ENCODE measurements at regions not wholly inside any gene's neighbourhood (a gene's known extent, or its start where the extent isn't known, plus 50 kb on each side); places are given as distances from the start of the nearest gene placed in this dataset.

DNA sequence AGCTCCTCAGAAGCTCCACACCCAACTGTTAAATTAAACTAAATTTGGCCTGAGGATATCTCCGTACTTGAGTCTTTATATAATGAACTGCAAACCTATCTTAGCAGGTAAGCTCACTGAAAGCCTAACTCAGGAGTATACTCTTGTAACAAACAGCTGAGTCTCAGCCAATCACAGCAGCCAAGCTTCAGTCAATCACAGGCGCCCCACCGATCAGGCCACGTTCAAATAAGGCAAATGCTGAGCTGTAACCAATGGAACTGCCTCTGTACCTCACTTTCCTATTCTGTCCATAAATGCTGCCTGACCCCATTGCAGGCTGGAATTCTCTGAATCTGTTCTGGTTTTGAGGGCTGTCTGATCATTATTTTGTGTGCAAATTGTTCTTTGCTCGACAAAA lies 93.0 kb upstream of the CES5A start:
- no peak for DNase-seq
- no peak overlapping the region for H3K4me3 ChIP-seq (ENCODE audit: insufficient read depth, low read depth, low read length)
- no peaks in the 10 kb centered on the region for H3K36me3 ChIP-seq (replicated peaks; ENCODE audit: control insufficient read depth, insufficient read depth, low read length)
- no peaks in the 10 kb centered on the region for H3K27me3 ChIP-seq (ENCODE audit: control insufficient read depth, insufficient read depth, low read length)

DNA sequence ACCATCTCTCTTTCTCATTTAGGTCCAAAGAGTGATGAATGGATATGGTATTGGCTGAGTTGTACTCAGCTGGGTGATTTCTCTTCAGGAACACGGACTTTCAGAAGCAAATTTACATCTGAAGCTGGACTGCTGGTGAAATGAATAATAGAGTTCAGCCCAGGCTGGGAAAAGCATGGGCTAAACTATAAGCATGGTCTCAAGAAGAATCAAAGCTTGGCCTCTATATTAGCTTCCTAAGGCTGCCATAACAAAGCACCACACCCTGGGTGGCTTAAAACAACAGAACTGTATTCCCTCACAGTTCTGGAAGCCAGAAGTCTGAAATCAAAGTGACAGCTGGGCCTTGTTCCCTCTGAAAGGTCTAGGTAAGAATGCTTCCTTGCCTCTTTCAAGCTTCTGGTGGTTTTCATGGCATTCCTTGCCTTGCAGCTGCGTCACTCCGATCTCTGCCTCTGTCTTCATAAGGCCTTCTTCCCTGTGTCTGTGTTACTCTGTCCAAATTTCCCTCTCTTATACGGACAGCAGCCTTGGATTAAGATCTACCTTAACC lies 89.8 kb upstream of the CES5A start:
- H3K36me3 ChIP-seq (replicated peaks; ENCODE audit: control insufficient read depth, insufficient read depth, low read length), result no peaks in the 10 kb centered on the region
- H3K27me3 ChIP-seq (ENCODE audit: control insufficient read depth, insufficient read depth, low read length), result no peaks in the 10 kb centered on the region
- DNase-seq, result no peak
- H3K4me3 ChIP-seq (ENCODE audit: insufficient read depth, low read depth, low read length), result no peak overlapping the region

DNA sequence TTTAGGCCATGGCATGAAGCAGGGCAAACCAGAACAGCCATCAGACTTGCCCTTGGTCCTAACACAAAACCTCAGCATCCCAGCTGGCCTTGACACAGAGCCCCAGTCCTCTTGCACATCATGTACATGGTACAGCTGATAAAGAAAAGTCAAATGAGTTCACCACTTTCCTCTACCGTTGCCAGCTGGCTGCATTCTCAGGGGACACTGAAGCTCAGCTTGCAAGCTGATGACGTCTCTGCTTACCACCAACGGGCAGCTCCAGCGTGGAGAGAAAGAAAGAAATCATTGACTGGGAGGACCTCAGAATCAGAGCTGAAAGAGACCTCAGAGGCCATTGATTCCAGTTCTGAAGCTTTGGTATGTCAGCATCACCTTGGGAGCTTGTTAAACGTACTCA lies 80.7 kb upstream of the CES5A start:
- no peaks in the 10 kb centered on the region for H3K27me3 ChIP-seq (ENCODE audit: control insufficient read depth, insufficient read depth, low read length)
- no peak overlapping the region for H3K4me3 ChIP-seq (ENCODE audit: insufficient read depth, low read depth, low read length)
- DNase-seq, result no peak
- no peaks in the 10 kb centered on the region for H3K36me3 ChIP-seq (replicated peaks; ENCODE audit: control insufficient read depth, insufficient read depth, low read length)

- H3K4me3 ChIP-seq (ENCODE audit: insufficient read depth, low read depth, low read length), result no peak overlapping the region
- no peaks in the 10 kb centered on the region for H3K36me3 ChIP-seq (replicated peaks; ENCODE audit: control insufficient read depth, insufficient read depth, low read length)
- H3K27me3 ChIP-seq (ENCODE audit: control insufficient read depth, insufficient read depth, low read length), result no peaks in the 10 kb centered on the region
- no peak for DNase-seq
These were observed 80.3 kb upstream of the CES5A start for GRCh38 chr16:55955424-55955823.

GRCh38 chr16:55954906-55955305 lies 79.7 kb upstream of the CES5A start:
- no peaks in the 10 kb centered on the region for H3K36me3 ChIP-seq (replicated peaks; ENCODE audit: control insufficient read depth, insufficient read depth, low read length)
- H3K27me3 ChIP-seq (ENCODE audit: control insufficient read depth, insufficient read depth, low read length), result no peaks in the 10 kb centered on the region
- no peak overlapping the region for H3K4me3 ChIP-seq (ENCODE audit: insufficient read depth, low read depth, low read length)
- DNase-seq, result no peak

- Histone ChIP-seq H3K4me3 (ENCODE audit: insufficient read depth, low read depth, low read length) (no peak overlapping the region), H3K36me3 (replicated peaks; ENCODE audit: control insufficient read depth, insufficient read depth, low read length) (no peaks in the 10 kb centered on the region), H3K27me3 (ENCODE audit: control insufficient read depth, insufficient read depth, low read length) (no peaks in the 10 kb centered on the region)
- DNase-seq, result no peak
These were observed 74.3 kb upstream of the CES5A start for GRCh38 chr16:55949518-55949917.

DNA sequence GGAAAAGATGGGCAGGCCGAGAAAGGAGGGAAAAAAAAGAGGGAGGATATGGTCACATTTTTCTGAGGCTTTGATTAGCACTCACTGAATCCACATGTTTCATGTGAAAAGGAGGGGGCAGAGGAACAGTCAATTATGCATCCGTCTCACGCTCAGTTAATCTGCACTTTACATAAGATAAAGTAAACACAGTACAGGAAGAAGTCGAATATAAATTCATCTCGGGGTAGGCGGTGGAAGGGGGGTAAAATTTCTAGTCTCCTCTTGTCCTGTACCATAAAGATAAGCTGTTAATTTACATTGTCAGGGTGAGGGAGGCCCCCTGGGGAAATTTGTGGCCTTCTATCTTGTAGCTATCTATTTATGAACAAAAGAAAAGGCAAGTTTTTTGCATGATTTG lies 73.1 kb upstream of the CES5A start:
- Histone ChIP-seq H3K4me3 (ENCODE audit: insufficient read depth, low read depth, low read length) (no peak overlapping the region), H3K27me3 (ENCODE audit: control insufficient read depth, insufficient read depth, low read length) (no peaks in the 10 kb centered on the region), H3K36me3 (replicated peaks; ENCODE audit: control insufficient read depth, insufficient read depth, low read length) (no peaks in the 10 kb centered on the region)
- DNase-seq, result no peak

GRCh38 chr16:55947366-55947765 lies 72.2 kb upstream of the CES5A start:
- Histone ChIP-seq H3K36me3 (replicated peaks; ENCODE audit: control insufficient read depth, insufficient read depth, low read length) (no peaks in the 10 kb centered on the region), H3K27me3 (ENCODE audit: control insufficient read depth, insufficient read depth, low read length) (no peaks in the 10 kb centered on the region), H3K4me3 (ENCODE audit: insufficient read depth, low read depth, low read length) (no peak overlapping the region)
- no peak for DNase-seq

GRCh38 chr16:55944377-55944802 lies 69.2 kb upstream of the CES5A start:
- Histone ChIP-seq H3K27me3 (ENCODE audit: control insufficient read depth, insufficient read depth, low read length) (no peaks in the 10 kb centered on the region), H3K36me3 (replicated peaks; ENCODE audit: control insufficient read depth, insufficient read depth, low read length) (no peaks in the 10 kb centered on the region), H3K4me3 (ENCODE audit: insufficient read depth, low read depth, low read length) (no peak overlapping the region)
- peak; percentile 64 for DNase-seq

DNA sequence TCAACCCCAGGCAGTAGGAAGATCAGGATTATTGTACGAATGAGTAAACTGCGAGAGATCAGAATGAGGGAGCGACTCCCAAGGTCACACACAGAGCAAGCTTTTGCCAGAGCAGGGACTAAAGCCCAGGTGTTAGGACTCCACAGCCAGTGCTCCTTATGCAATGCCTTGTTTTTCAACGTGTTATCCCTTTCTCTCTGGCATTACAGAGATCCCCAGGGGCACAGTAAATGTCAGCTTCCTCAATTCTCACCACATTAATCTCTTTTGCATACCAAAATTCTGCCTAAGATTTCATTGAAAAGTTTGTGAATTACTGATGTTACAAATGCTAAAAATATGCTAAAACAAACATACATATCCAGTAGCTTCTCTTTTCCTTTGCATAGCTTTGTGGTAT lies 68.1 kb upstream of the CES5A start:
- no peak for DNase-seq
- Histone ChIP-seq H3K27me3 (ENCODE audit: control insufficient read depth, insufficient read depth, low read length) (no peaks in the 10 kb centered on the region), H3K36me3 (replicated peaks; ENCODE audit: control insufficient read depth, insufficient read depth, low read length) (no peaks in the 10 kb centered on the region), H3K4me3 (ENCODE audit: insufficient read depth, low read depth, low read length) (no peak overlapping the region)

DNA sequence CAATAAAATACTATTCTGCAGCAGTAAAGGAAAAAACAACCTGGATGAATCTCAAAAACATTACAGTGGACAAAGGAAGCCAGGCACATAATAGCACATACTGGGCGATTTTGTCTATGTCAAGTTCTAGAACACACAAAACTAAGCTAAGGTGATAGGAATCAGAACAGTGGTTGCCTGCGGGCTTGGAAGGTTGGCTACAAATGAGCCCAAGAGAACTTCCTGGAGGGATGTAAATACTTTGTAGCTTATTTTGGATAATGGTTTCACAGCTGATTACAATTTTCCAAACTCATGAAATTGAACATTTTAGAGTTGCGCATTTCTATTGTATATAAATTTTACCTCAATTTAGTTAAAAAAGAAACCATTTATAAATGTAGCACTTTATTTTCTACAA lies 67.6 kb upstream of the CES5A start:
- H3K27me3 ChIP-seq (ENCODE audit: control insufficient read depth, insufficient read depth, low read length), result no peaks in the 10 kb centered on the region
- no peaks in the 10 kb centered on the region for H3K36me3 ChIP-seq (replicated peaks; ENCODE audit: control insufficient read depth, insufficient read depth, low read length)
- no peak overlapping the region for H3K4me3 ChIP-seq (ENCODE audit: insufficient read depth, low read depth, low read length)
- no peak for DNase-seq

DNA sequence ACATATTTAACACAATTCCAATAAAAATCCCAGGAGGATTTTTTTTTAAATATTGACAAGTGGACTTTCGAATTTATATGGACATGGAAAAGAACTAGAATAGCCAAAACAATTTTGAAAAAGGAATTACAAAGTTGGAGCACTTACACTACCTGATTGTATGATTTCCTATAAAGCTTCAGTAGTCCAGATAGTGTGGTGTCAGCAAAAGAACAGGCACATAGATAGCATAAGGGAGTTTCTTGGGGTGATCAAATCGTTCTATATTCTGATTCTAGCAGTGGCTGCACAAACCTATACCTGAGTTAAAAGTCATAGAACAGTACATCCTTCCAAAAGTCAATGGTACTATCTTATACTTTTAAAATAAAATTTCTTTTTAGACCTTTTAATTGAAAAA lies 66.4 kb upstream of the CES5A start:
- no peak overlapping the region for H3K4me3 ChIP-seq (ENCODE audit: insufficient read depth, low read depth, low read length)
- H3K36me3 ChIP-seq (replicated peaks; ENCODE audit: control insufficient read depth, insufficient read depth, low read length), result no peaks in the 10 kb centered on the region
- no peak for DNase-seq
- no peaks in the 10 kb centered on the region for H3K27me3 ChIP-seq (ENCODE audit: control insufficient read depth, insufficient read depth, low read length)

GRCh38 chr16:55938126-55938525 lies 63.0 kb upstream of the CES5A start:
- Histone ChIP-seq H3K4me3 (ENCODE audit: insufficient read depth, low read depth, low read length) (no peak overlapping the region), H3K27me3 (ENCODE audit: control insufficient read depth, insufficient read depth, low read length) (no peaks in the 10 kb centered on the region), H3K36me3 (replicated peaks; ENCODE audit: control insufficient read depth, insufficient read depth, low read length) (no peaks in the 10 kb centered on the region)
- no peak for DNase-seq

- no peaks in the 10 kb centered on the region for H3K27me3 ChIP-seq (ENCODE audit: control insufficient read depth, insufficient read depth, low read length)
- no peak for DNase-seq
- no peaks in the 10 kb centered on the region for H3K36me3 ChIP-seq (replicated peaks; ENCODE audit: control insufficient read depth, insufficient read depth, low read length)
- H3K4me3 ChIP-seq (ENCODE audit: insufficient read depth, low read depth, low read length), result no peak overlapping the region
These were observed 57.9 kb upstream of the CES5A start for GRCh38 chr16:55933038-55933437.

DNA sequence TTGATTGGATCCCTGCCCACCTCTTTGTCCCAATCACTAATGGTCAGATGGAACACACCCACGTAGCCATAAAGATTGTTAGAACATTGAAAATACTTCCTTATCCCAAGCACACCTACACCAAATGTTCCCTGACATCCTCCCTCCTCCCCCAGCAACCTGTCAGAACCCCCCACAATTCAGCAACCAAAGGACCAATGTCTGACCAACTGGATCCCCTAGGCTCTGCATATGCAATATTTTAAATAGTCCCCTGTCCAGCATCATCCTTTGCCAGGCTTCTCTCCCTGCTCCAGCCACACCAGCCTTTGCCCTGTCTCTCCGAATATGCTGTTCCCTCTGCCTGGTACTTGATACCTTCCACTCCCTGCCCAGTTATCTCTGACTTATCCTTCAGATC lies 54.9 kb upstream of the CES5A start:
- Histone ChIP-seq H3K36me3 (replicated peaks; ENCODE audit: control insufficient read depth, insufficient read depth, low read length) (no peaks in the 10 kb centered on the region), H3K27me3 (ENCODE audit: control insufficient read depth, insufficient read depth, low read length) (no peaks in the 10 kb centered on the region), H3K4me3 (ENCODE audit: insufficient read depth, low read depth, low read length) (no peak overlapping the region)
- DNase-seq, result no peak

GRCh38 chr16:55929181-55929580 lies 54.0 kb upstream of the CES5A start:
- no peak overlapping the region for H3K4me3 ChIP-seq (ENCODE audit: insufficient read depth, low read depth, low read length)
- no peaks in the 10 kb centered on the region for H3K36me3 ChIP-seq (replicated peaks; ENCODE audit: control insufficient read depth, insufficient read depth, low read length)
- H3K27me3 ChIP-seq (ENCODE audit: control insufficient read depth, insufficient read depth, low read length), result no peaks in the 10 kb centered on the region
- DNase-seq, result no peak
